ENCODE measurements at regions not wholly inside any gene's neighbourhood (a gene's known extent, or its start where the extent isn't known, plus 50 kb on each side); places are given as distances from the start of the nearest gene placed in this dataset.

GRCh38 chr6:144835322-144835973 is 550.3 kb downstream of the UTRN start:
- no peaks in the 10 kb centered on the region for H3K4me1 ChIP-seq (ENCODE audit: insufficient read depth, low read length)
- H3K4me3 Mint-ChIP-seq, result no peak overlapping the region
- ChIA-PET POLR2A (no interaction called here), CTCF (no interaction called here)
- H3K27me3 ChIP-seq (ENCODE audit: control insufficient read depth in 1 of 2, insufficient read depth in 2 of 2, low read length in 2 of 2), result no peaks in the 10 kb centered on the region
- H3K9me3 Mint-ChIP-seq, result no peaks in the 10 kb centered on the region
- no peak overlapping the region for H3K27ac ChIP-seq (ENCODE audit: low read depth in 1 of 2, low read length in 2 of 2)
- H3K4me3 ChIP-seq (ENCODE audit: low read length), result no peak overlapping the region
- no peaks in the 10 kb centered on the region for H3K4me1 Mint-ChIP-seq (ENCODE audit: low read depth)
- no peak for TF ChIP-seq CTCF (IDR thresholded peaks at IDR 0.05)
- intact Hi-C loops (cut with DNase I, micrococcal nuclease), result no loop called here
- H3K27ac Mint-ChIP-seq, result no peak overlapping the region
- H3K27me3 Mint-ChIP-seq, result no peaks in the 10 kb centered on the region
- ATAC-seq (ENCODE audit: poor library complexity) (no peak), DNase-seq (no peak)
- no peaks in the 10 kb centered on the region for H3K9me3 ChIP-seq (ENCODE audit: control insufficient read depth in 1 of 2, insufficient read depth in 1 of 2, low read length in 2 of 2)
- peaks cover 73% of the 10 kb centered on the region for H3K36me3 ChIP-seq (ENCODE audit: insufficient read depth, low read length)
- peaks cover 88% of the 10 kb centered on the region for H3K36me3 Mint-ChIP-seq (ENCODE audit: low read depth)

- no peak overlapping the region for H3K27ac Mint-ChIP-seq
- DNase-seq (no peak), ATAC-seq (ENCODE audit: poor library complexity) (no peak)
- H3K4me1 ChIP-seq (ENCODE audit: insufficient read depth, low read length), result no peaks in the 10 kb centered on the region
- peaks cover 84% of the 10 kb centered on the region for H3K36me3 ChIP-seq (ENCODE audit: insufficient read depth, low read length)
- H3K27me3 ChIP-seq (ENCODE audit: control insufficient read depth in 1 of 2, insufficient read depth in 2 of 2, low read length in 2 of 2), result no peaks in the 10 kb centered on the region
- no peak overlapping the region for H3K4me3 ChIP-seq (ENCODE audit: low read length)
- H3K9me3 ChIP-seq (ENCODE audit: control insufficient read depth in 1 of 2, insufficient read depth in 1 of 2, low read length in 2 of 2), result no peaks in the 10 kb centered on the region
- no peaks in the 10 kb centered on the region for H3K27me3 Mint-ChIP-seq
- no peak for TF ChIP-seq CTCF (IDR thresholded peaks at IDR 0.05)
- H3K27ac ChIP-seq (ENCODE audit: low read depth in 1 of 2, low read length in 2 of 2), result no peak overlapping the region
- no peaks in the 10 kb centered on the region for H3K9me3 Mint-ChIP-seq
- ChIA-PET CTCF (no interaction called here), POLR2A (no interaction called here)
- no peak overlapping the region for H3K4me3 Mint-ChIP-seq
- peaks cover 90% of the 10 kb centered on the region for H3K36me3 Mint-ChIP-seq (ENCODE audit: low read depth)
- no peaks in the 10 kb centered on the region for H3K4me1 Mint-ChIP-seq (ENCODE audit: low read depth)
- intact Hi-C loops (cut with DNase I, micrococcal nuclease), result no loop called here
Observed at GRCh38 chr6:144840619-144841018, 555.5 kb downstream of the UTRN start.

- no peaks in the 10 kb centered on the region for H3K27me3 ChIP-seq (ENCODE audit: control insufficient read depth in 1 of 2, insufficient read depth in 2 of 2, low read length in 2 of 2)
- no peak overlapping the region for H3K4me3 Mint-ChIP-seq
- H3K36me3 ChIP-seq (ENCODE audit: insufficient read depth, low read length), result peaks cover 76% of the 10 kb centered on the region
- H3K4me3 ChIP-seq (ENCODE audit: low read length), result no peak overlapping the region
- ChIA-PET CTCF (no interaction called here), POLR2A (no interaction called here)
- H3K4me1 Mint-ChIP-seq (ENCODE audit: low read depth), result no peaks in the 10 kb centered on the region
- H3K27ac ChIP-seq (ENCODE audit: low read depth in 1 of 2, low read length in 2 of 2), result no peak overlapping the region
- intact Hi-C loops (cut with DNase I, micrococcal nuclease), result no loop called here
- H3K27me3 Mint-ChIP-seq, result no peaks in the 10 kb centered on the region
- H3K9me3 ChIP-seq (ENCODE audit: control insufficient read depth in 1 of 2, insufficient read depth in 1 of 2, low read length in 2 of 2), result no peaks in the 10 kb centered on the region
- H3K36me3 Mint-ChIP-seq (ENCODE audit: low read depth), result peaks cover 89% of the 10 kb centered on the region
- no peaks in the 10 kb centered on the region for H3K9me3 Mint-ChIP-seq
- no peak for ATAC-seq (ENCODE audit: poor library complexity)
- no peak for TF ChIP-seq CTCF (IDR thresholded peaks at IDR 0.05)
- DNase-seq, result no peak
- no peaks in the 10 kb centered on the region for H3K4me1 ChIP-seq (ENCODE audit: insufficient read depth, low read length)
- no peak overlapping the region for H3K27ac Mint-ChIP-seq
Observed at GRCh38 chr6:144843701-144844100, 558.6 kb downstream of the UTRN start.

All from CD4-positive, alpha-beta T cell (primary cell).